Pancreas (tissue), 10 donors: ENCODE measurements at regions not wholly inside any gene's neighbourhood (a gene's known extent, or its start where the extent isn't known, plus 50 kb on each side); places are given as distances from the start of the nearest gene placed in this dataset.

Source experiments
- ATAC-seq, 4 donors: fragments of 200-7000 bp; cut with Tn5 transposase; one replicate each; pipeline versions ENCODE4 v1.8.0 to v1.9.1; 2020; ENCODE audit warnings: mild to moderate bottlenecking in 4 of 4, moderate library complexity in 4 of 4
- DNase-seq, 6 donors: peaks; one replicate each; pipeline ENCODE4 v3.0.0-alpha.2; 2020
- FAIRE-seq: peaks from 2 replicates; lab custom pipeline; 2012; peaks lifted over from hg19 to GRCh38; lab: Jason Lieb, UNC
- H3K27ac ChIP-seq, 4 donors: fragments of 200-600 bp; sonication (generic); 1 replicate in 3 of 4; 2 replicates in 1 of 4; pipeline versions ENCODE4 v1.5.0 to v1.8.0; 2020
- H3K27me3 ChIP-seq, 4 donors: fragments of 200-600 bp; one replicate each; pipeline ENCODE4 v1.8.0; 2021
- H3K36me3 ChIP-seq, 3 donors: fragments of 200-600 bp; sonication (generic) in 1 of 3; one replicate each; pipeline versions ENCODE4 v1.5.0 to v1.8.0; 2020 to 2021
- H3K4me1 ChIP-seq, 3 donors: fragments of 200-600 bp; one replicate each; pipeline ENCODE4 v1.8.0; 2021
- H3K4me3 ChIP-seq, 4 donors: fragments of 200-600 bp; sonication (generic) in 2 of 4; one replicate each; pipeline versions ENCODE4 v1.5.0 to v1.8.0; 2020 to 2021
- H3K9me3 ChIP-seq, 4 donors: fragments of 200-600 bp; one replicate each; pipeline ENCODE4 v1.8.0; 2021
- WGBS, 2 donors: extraction: QIAGEN DNeasy Blood & Tissue Kit; methylation state at CpG; one replicate each; pipeline ENCODE4 v1.1.7; 2013; 5-methylcytosine and 5-hydroxymethylcytosine counted together
- intact Hi-C, 3 donors: fragments of 100-400 bp; cut with DNase I; formaldehyde crosslinking; loops; one replicate each; pipeline versions ENCODE4 v1.11.1 to v1.14.2; 2022
- TF ChIP-seq, protein P1 (sequence below), 4 donors: fragments of 200-600 bp; sonication (generic) in 3 of 4; IDR thresholded peaks; one replicate each; pipeline versions ENCODE4 v1.5.0 to v1.8.0; 2021; ENCODE audit warnings: antibody characterized with exemption in 4 of 4
- donor health status: healthy with polysubstance abuse.
- donor health status: DM: no; HTN: no; CAD: no; lungs with moderate emphysema.
- donor health status: DM: no; HTN: no; CAD: no.
- donor health status: control.
- donor health status: control.
- donor health status: Bipolar disorder and iron deficiency.
- donor health status: DM: yes; HTN: yes; CAD: no.
- donor health status: DM: no; HTN: no; CAD: no.
- donor health status: DM: no; HTN: no; CAD: no.
- donor health status: DM: yes; HTN: yes; CAD: no.

DNA sequence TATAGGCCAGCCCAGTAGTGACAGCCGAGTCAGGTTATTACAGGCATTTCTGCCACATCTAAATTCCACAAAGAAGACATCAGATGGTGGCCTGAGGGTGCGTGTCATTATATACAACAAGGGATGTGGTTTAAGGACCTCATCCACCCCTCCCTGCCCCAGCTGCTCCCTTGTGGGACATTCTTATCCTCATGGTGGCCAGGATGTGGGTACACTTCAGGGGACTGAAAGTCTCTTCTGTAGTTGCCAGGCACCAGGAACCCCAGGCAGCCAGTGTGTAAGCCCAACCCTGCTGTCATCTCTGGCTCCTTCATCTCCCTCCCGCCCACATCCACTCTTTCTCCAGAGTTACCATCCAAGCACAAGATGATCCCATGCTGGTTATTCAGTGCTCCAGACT lies 224.9 kb upstream of the TOPAZ1 start:
- peaks cover 0 to 7% (median 2%) of the 10 kb centered on the region in 4 donors for H3K27me3 ChIP-seq
- no peak overlapping the region for H3K27ac ChIP-seq
- intact Hi-C loops = no loop called here
- ATAC-seq (no peak), DNase-seq (no peak), FAIRE-seq (no peak)
- no peaks in the 10 kb centered on the region for H3K36me3 ChIP-seq
- H3K4me3 ChIP-seq = no peak overlapping the region
- H3K9me3 ChIP-seq = no peaks in the 10 kb centered on the region
- TF ChIP-seq, protein P1, sequence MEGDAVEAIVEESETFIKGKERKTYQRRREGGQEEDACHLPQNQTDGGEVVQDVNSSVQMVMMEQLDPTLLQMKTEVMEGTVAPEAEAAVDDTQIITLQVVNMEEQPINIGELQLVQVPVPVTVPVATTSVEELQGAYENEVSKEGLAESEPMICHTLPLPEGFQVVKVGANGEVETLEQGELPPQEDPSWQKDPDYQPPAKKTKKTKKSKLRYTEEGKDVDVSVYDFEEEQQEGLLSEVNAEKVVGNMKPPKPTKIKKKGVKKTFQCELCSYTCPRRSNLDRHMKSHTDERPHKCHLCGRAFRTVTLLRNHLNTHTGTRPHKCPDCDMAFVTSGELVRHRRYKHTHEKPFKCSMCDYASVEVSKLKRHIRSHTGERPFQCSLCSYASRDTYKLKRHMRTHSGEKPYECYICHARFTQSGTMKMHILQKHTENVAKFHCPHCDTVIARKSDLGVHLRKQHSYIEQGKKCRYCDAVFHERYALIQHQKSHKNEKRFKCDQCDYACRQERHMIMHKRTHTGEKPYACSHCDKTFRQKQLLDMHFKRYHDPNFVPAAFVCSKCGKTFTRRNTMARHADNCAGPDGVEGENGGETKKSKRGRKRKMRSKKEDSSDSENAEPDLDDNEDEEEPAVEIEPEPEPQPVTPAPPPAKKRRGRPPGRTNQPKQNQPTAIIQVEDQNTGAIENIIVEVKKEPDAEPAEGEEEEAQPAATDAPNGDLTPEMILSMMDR (IDR thresholded peaks at IDR 0.05) = no peak
- H3K4me1 ChIP-seq = peaks cover 0 to 2% (median 0%) of the 10 kb centered on the region in 3 donors
- 76 to 83% methylated on average over 3 of the region's 3 CpGs for WGBS, 2 donors

DNA sequence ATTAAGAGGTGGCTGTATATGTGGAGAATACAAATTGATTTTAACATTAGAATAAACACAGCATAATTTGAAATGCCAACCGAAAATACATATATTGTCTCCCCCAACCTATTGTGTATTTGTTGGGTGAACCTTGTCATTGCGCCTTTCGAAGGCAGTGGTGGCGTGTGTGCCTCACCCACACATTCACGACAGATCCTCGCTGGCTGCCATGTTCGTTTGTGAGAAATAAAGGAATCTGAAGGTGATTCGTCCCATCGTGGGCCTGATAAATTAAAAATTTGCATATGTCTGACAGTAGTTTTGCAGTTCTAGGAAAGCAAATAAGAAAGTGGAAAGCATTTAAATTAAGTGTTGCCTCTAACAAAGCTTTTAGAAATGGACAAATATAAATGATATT lies 222.8 kb upstream of the TOPAZ1 start:
- TF ChIP-seq, protein P1 (IDR thresholded peaks at IDR 0.05) = no peak
- no peak overlapping the region for H3K4me3 ChIP-seq

DNA sequence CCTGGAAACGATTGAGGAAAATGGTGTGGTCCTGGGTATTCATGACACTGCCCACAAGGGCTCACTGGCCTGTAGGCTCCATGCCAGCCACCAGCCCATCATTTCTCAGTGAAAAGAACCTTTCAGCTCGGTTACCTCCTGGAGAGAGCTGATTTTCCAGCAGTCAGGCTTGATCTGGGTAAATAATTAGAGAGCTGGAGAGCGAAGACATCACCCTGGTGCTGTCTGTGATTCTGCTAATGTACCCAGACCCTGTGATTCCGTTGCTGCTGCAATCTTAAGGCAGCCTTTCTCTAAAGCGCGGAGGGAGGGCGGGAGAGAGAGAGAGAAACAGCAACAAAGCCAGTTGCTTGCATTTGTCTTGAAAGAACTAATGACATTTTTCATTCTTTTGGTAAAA lies 221.9 kb upstream of the TOPAZ1 start:
- peaks cover 3 to 17% (median 9%) of the 10 kb centered on the region in 4 donors for H3K27me3 ChIP-seq
- no peak overlapping the region for H3K4me3 ChIP-seq
- ATAC-seq (no peak), FAIRE-seq (no peak), DNase-seq (no peak)
- H3K9me3 ChIP-seq = no peaks in the 10 kb centered on the region
- H3K4me1 ChIP-seq = peaks cover 0 to 7% (median 0%) of the 10 kb centered on the region in 3 donors
- TF ChIP-seq, protein P1 (IDR thresholded peaks at IDR 0.05) = no peak
- no peak overlapping the region for H3K27ac ChIP-seq
- H3K36me3 ChIP-seq = no peaks in the 10 kb centered on the region
- intact Hi-C loops = no loop called here
- 47 to 57% methylated on average over 7 of the region's 7 CpGs for WGBS, 2 donors

More for the DNA sequence above, 222.8 kb upstream of the TOPAZ1 start:
- Histone ChIP-seq H3K27me3 (peaks cover 3 to 17% (median 9%) of the 10 kb centered on the region in 4 donors), H3K9me3 (no peaks in the 10 kb centered on the region), H3K36me3 (no peaks in the 10 kb centered on the region), H3K27ac (no peak overlapping the region), H3K4me1 (peaks cover 0 to 7% (median 0%) of the 10 kb centered on the region in 3 donors)
- intact Hi-C loops = no loop called here
- ATAC-seq (no peak), DNase-seq (no peak), FAIRE-seq (no peak)
- WGBS, 2 donors = 73 to 77% methylated on average over 9 of the region's 9 CpGs

DNA sequence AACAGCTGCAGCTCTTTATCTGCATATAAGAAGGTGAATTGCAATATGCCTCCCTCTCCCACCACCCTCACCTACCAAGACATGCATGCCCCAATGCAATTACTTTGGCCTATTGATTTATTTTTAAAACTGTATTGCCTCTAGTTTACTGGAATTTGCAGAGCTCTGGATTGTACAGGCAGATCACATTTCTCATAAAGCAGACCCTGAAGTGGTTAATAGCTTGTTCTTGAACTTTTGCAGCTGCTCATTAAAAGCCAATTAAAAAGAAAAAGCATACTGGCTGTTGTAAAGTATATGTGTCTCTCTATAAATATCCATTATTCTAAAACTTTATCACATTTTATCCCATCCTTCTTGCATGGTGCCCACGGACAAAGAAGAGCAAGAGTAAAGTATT lies 221.5 kb upstream of the TOPAZ1 start:
- H3K4me1 ChIP-seq = peaks cover 0 to 7% (median 0%) of the 10 kb centered on the region in 3 donors
- ATAC-seq = no peak
- H3K27me3 ChIP-seq = peaks cover 3 to 17% (median 9%) of the 10 kb centered on the region in 4 donors
- intact Hi-C loops = no loop called here
- no peak overlapping the region for H3K4me3 ChIP-seq
- no peaks in the 10 kb centered on the region for H3K9me3 ChIP-seq
- no peak for FAIRE-seq
- WGBS, 2 donors = 69 to 79% methylated on average over 1 of the region's 1 CpG
- TF ChIP-seq, protein P1 (IDR thresholded peaks at IDR 0.05) = no peak
- DNase-seq = no peak
- no peaks in the 10 kb centered on the region for H3K36me3 ChIP-seq
- no peak overlapping the region for H3K27ac ChIP-seq
